ENCODE measurements at regions not wholly inside any gene's neighbourhood (a gene's known extent, or its start where the extent isn't known, plus 50 kb on each side); places are given as distances from the start of the nearest gene placed in this dataset.

GRCh38 chr2:75798569-75798968, 87.9 kb upstream of the GCFC2 start (continued):
- TF ChIP-seq ZBTB33 (IDR thresholded peaks at IDR 0.05; ENCODE audit: extremely low read depth, insufficient replicate concordance, low read length): no peak

- H2AFZ ChIP-seq (ENCODE audit: low read depth, low read length, poor library complexity, severe bottlenecking): no peak overlapping the region
- H3K9me2 ChIP-seq (ENCODE audit: insufficient read depth): no peaks in the 10 kb centered on the region
- no peak overlapping the region for H3K4me3 ChIP-seq (replicated peaks in 1 of 2; ENCODE audit: low read depth in 1 of 2, low read length in 2 of 2)
- H3K27ac ChIP-seq (ENCODE audit: low read depth, low read length): no peak overlapping the region
- no peaks in the 10 kb centered on the region for H3K9me3 ChIP-seq (ENCODE audit: control insufficient read depth in 1 of 2, insufficient read depth in 1 of 2, low read depth in 1 of 2, low read length in 2 of 2)
- DNase-seq (ENCODE audit: low read depth, low spot score): no peak
- TF ChIP-seq TCF7L2 (IDR thresholded peaks at IDR 0.05; ENCODE audit: borderline replicate concordance, extremely low read depth, insufficient read depth, insufficient read length) (no peak), ELF1 (IDR thresholded peaks at IDR 0.05; ENCODE audit: borderline replicate concordance, low read depth) (no peak), MAX (IDR thresholded peaks at IDR 0.05) (no peak), SP1 (IDR thresholded peaks at IDR 0.05; ENCODE audit: low read depth) (no peak), FOSL1 (IDR thresholded peaks at IDR 0.05; ENCODE audit: low read depth) (no peak), CEBPB (IDR thresholded peaks at IDR 0.05; ENCODE audit: low read depth) (no peak), ZFX (IDR thresholded peaks at IDR 0.05) (no peak), RAD21 (IDR thresholded peaks at IDR 0.05; ENCODE audit: low read depth) (no peak), EZH2 (IDR thresholded peaks at IDR 0.05) (no peak), EZH2phosphoT487 (IDR thresholded peaks at IDR 0.05; ENCODE audit: borderline replicate concordance) (no peak), POLR2A (IDR thresholded peaks at IDR 0.05; ENCODE audit: borderline replicate concordance, extremely low read depth, insufficient read depth, insufficient read length) (no peak), ATF3 (IDR thresholded peaks at IDR 0.05) (no peak), REST (IDR thresholded peaks at IDR 0.05; ENCODE audit: low read depth) (no peak), JUND (IDR thresholded peaks at IDR 0.05) (no peak), SRF (IDR thresholded peaks at IDR 0.05; ENCODE audit: low read depth) (no peak), YY1 (IDR thresholded peaks at IDR 0.05; ENCODE audit: extremely low read depth, insufficient replicate concordance, low read depth, low read length) (no peak), CBX3 (IDR thresholded peaks at IDR 0.05; ENCODE audit: low read depth) (no peak)
- H3K36me3 ChIP-seq (ENCODE audit: control insufficient read depth in 1 of 2, insufficient read depth in 2 of 2, low read length in 2 of 2): no peaks in the 10 kb centered on the region
- H4K20me1 ChIP-seq (ENCODE audit: insufficient read depth): no peaks in the 10 kb centered on the region
- H3K27me3 ChIP-seq (ENCODE audit: insufficient read depth, low read length): no peaks in the 10 kb centered on the region
- no peaks in the 10 kb centered on the region for H3K4me1 ChIP-seq (ENCODE audit: control insufficient read depth in 1 of 2, insufficient read depth in 2 of 2, low read length in 2 of 2)
- intact Hi-C loops (cut with micrococcal nuclease): no loop called here
- ChIA-PET CTCF (no interaction called here), RAD21 (ENCODE audit: low non-redundant PET in 1 of 2, low total read pairs in 2 of 2, uncharacterized antibody in 2 of 2, unreplicated experiment in 2 of 2) (no interaction called here), POLR2A (no interaction called here)
- BruUV-seq (replicated peaks): no TSS peak
- no peaks in the 10 kb centered on the region for H3K79me2 ChIP-seq (ENCODE audit: insufficient read depth, low read length)
- ATAC-seq: no peak
- H3K9ac ChIP-seq (ENCODE audit: low read length): no peak overlapping the region
- H3K4me2 ChIP-seq (ENCODE audit: low read length): no peak overlapping the region
These were observed 82.3 kb upstream of the GCFC2 start for GRCh38 chr2:75792996-75793395.
